UCSD-AML1 (cell line): ENCODE measurements at regions not wholly inside any gene's neighbourhood (a gene's known extent, or its start where the extent isn't known, plus 50 kb on each side); places are given as distances from the start of the nearest gene placed in this dataset.
"Not testable (repeated sequence)": the region's sequence is repeated elsewhere in the genome, so short reads cannot be mapped to it uniquely, and the experiment has no call there.

ENCODE experiments used
- DNase-seq: peaks from one replicate; lab custom pipeline; 2025; ENCODE audit not compliant: unreplicated experiment; lab: John Stamatoyannopoulos, UW

DNA sequence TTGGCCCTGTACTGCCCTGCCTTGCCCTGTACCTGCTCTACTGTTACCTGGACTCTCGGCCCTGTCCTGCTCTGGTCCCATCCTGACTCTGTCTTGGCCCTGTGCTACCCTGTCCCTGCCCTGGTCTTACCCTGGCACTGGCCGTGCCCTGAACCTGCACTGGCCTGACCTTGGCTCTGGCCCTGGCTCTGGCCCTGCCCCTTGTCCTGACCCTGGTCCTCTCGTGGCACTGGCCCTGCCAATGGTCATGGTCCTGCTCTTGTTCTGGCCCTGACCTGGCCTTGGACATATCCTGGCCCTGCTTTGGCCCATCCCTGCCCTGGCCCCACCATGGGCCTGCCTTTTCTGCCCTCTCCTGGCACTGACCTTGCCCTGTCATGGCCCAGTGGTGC is 251.3 kb downstream of the TP53TG3F start:
- DNase-seq = not testable (repeated sequence)

- not testable (repeated sequence) for DNase-seq
Observed at GRCh38 chr16:33711616-33712015, 252.2 kb downstream of the TP53TG3F start.

GRCh38 chr16:33712308-33712707 is 252.9 kb downstream of the TP53TG3F start:
- DNase-seq = not testable (repeated sequence)

- not testable (repeated sequence) for DNase-seq
Observed at GRCh38 chr16:33712851-33713709, 253.7 kb downstream of the TP53TG3F start.

DNA sequence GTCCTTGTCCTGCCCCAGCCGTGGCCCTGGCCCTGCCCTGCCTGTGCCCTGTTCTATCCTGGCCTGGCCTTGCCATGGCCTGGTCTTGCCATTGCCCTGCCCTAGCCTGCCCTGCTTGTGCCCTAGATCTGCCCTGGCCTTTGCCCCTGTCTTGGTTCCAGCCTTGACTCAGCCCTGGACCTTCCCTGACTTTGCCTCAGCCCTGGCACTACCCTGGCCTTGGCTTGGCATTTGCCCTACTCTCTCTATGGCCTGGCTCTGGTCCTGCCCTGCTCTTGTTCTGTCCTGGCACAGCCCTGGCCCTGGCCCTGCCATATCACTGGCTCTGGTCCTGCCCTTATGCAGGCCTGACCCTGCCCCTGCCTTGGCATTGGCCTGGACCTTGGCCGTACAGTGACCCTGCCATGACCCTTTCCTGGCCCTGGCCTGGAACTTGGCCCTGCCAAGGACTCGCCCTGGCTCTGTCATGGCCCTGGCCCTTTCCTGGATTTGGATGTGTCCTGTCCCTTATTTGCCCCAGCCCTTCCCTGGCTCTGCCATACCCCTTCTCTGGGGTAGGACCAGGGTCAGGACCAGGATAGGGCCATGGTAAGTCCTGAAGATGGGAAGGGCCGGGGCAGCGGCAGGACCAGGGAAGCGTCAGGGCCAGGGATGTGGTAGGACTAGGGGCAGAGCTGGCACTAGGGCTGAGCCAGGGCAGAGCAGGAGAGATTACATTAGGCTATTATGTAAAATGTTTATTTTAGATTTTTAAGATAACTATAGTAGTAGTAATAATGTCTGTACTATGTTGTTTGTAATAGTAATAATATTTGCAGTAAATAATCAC is 254.5 kb downstream of the TP53TG3F start:
- not testable (repeated sequence) for DNase-seq

DNA sequence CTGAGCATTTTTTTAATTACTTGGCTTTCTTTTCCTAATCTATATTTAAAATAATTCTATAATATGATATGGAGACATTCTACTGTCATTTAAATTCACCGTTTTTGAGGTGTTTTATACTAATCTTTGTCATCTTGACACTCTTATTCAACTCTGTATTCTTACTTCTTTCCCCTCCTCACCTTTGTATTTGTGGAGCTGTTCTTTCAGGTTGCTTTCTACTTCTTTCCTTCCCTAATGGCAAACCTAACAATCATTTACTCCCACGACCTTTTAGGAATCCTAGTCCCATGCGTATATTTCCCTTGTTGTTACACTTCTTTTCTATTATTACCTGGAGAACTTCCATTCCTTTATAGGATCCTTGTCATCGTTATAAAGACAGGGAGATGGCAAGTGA is 271.8 kb downstream of the TP53TG3F start:
- DNase-seq = not testable (repeated sequence)

DNA sequence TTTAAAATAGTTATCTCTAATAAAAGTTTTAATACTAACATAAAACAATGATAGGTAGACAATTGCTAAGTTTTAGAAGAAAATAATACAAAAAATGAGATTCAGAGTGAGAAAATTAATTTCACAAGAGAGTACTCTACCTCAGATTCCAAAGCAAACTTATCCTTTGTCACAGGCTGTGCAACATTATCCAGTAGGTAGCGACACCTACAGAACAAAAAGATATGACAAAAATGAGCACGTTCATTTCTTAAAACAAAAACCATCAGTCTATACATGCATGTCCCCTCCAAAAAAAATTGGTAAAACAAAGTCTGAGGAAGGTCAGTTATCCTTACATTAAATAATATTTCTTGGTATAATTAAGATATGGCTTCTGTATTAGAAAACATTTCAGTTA is 275.2 kb downstream of the TP53TG3F start:
- not testable (repeated sequence) for DNase-seq

DNA sequence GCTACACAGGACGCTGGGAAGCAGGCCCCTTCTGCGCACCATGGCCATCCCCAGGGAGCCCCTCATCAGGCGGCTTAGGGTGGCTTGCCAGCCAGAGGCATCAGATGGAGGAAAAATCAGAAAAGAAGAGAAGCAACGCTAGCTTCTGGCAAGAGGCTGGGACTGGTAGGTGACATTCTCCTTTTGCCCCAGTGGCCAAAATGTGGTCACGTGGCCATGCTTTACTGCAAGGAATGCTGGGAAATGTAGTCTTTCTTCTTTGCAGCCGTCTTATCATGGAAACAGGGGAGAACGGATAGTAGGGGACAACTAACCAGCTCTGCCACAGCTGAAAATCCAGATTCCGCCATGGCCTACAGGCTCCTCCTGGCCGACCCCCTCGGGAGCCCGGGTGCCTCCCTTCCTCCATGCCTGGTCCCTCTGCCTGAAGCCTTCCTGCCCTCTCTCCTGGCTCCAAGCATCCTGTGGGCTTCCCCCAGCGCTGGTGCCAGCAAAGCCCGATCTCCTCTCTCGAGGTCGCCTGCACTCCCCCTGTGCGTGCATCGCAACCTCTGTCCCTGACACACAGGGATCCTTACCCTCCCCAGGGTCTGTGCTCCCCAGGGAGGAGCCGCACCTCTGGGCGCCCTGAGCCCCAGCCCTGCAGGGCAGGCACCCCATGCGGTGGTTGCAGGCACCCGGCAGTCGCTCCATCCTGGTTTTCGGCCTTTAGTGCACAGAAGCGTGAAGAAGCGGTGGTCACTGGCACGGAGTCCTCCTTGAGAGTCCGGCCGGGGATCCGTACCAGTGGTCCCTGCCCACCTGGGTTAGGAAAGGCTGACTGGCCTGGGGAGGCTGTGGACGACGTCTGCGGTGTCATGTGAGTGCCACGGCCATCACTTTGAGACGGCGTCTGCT is 307.7 kb downstream of the TP53TG3F start:
- DNase-seq = not testable (repeated sequence)

DNA sequence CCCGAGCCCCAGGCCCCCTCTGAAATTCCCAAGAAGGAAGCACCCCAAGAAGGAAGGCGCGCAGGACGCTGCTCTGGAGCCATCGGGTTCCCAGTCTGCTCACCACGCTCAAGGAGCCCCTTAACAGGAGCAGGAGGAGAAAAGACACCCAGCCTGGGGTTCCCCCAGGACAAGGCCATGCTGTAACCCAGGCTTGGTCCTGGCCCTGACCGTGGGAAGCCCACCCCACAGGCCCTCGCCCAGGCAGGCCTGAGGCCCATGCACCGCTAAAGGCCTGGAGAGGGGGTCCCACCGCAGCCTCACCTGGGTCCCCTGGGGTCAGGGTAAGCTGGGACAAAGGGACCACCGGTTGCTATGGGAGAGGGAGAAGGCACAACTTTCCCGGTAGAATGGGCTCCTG is 309.3 kb downstream of the TP53TG3F start:
- not testable (repeated sequence) for DNase-seq

- not testable (repeated sequence) for DNase-seq
Observed at GRCh38 chr16:33769180-33769846, 309.9 kb downstream of the TP53TG3F start.

GRCh38 chr16:33770478-33770877 is 311.1 kb downstream of the TP53TG3F start:
- not testable (repeated sequence) for DNase-seq

DNA sequence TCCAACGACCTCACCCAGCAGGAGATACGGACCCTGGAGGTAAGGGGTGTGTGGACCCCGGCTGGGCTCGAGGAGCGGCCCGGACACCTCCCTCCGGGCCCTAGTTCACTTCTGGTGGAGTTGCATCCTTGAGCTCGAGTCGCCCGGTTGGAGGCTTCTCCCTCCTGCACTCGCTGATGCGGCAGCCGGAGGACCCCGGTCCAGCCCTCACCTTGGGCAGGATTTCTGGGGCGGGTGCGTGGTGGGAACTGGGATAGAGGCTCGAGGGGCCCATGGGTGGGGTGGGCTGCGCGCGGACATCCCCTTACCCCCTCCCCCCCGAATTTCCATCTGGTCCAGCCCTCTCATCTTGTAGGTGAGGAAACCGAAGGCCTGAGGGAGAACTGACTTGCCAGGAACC is 311.8 kb downstream of the TP53TG3F start:
- DNase-seq = not testable (repeated sequence)

GRCh38 chr16:33773966-33774365 is 314.6 kb downstream of the TP53TG3F start:
- not testable (repeated sequence) for DNase-seq

DNA sequence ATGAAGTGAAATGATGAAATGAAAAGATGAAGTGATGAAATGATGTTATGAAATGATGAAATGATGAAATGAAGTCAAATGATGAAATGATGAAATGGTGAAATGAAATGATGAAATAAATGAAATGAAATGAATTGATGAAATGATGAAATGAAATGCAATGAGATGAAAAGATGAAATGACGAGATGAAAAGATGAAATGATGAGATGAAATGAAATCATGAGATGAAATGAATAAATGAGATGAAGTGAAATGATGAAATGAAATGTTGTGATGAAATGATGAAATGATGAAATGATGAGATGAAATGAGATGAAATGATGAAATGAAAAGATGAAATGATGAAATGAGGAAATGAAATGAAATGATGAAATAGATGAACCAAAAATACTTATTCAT is 315.3 kb downstream of the TP53TG3F start:
- DNase-seq = not testable (repeated sequence)

- not testable (repeated sequence) for DNase-seq
Observed at GRCh38 chr16:33816328-33816944, 357.0 kb downstream of the TP53TG3F start.

DNA sequence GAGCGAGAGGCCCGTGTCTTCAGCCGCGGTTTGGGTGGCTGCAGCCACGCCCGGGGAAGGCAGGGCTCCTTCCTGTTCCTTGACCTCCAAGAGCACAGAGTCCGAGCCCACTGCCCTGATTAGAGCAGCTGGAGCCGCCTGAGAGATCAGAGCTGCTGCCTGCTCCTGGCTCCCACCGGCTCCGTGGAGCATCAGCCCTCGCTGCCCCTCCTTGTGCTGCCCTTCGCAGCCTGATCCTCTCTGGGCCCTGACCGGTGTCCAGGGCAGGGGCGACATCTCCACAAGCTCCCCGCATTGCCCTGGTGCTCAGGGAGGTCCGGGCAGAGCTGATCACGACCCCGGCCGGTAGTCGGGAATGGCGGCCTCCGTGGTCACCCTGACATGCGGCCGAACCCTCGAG is 365.3 kb downstream of the TP53TG3F start:
- DNase-seq = not testable (repeated sequence)

DNA sequence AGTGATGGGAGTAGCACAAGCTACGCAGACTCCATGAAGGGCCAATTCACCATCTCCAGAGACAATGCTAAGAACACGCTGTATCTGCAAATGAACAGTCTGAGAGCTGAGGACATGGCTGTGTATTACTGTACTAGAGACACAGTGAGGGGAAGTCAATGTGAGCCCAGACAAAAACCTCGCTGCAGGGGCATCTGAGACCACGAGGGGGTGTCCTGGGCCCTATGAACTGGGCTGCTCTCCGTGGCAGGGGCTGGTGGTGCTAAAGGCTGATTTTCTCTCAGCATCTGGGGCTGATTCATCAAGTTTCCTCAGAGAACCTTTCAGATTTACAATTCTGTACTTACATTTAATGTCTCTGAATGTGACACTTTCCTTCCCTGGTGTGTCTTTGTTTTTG is 368.1 kb downstream of the TP53TG3F start:
- DNase-seq = not testable (repeated sequence)

GRCh38 chr16:33839157-33839556 is 379.7 kb downstream of the TP53TG3F start:
- not testable (repeated sequence) for DNase-seq

DNA sequence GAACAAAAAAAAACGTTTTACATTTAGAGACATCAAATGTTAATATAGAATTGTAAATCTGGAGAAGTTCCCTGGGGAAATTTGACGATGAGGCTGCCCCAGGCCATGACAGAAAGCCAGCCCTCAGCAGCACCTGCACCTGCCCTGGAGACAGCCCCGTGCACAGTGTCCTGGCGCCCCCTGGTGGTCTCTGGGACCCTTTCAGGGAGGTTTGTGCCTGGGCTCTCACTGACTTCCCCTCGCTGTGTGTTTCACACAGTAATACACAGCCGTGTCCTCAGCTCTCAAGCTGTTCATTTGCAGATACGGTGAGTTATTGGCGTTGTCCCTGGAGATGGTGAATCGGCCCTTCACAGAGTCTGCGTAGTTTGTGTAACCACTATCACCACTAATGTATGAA is 385.1 kb downstream of the TP53TG3F start:
- peak; percentile 27 for DNase-seq
